Suprapubic skin (tissue), 4 donors: ENCODE measurements at regions not wholly inside any gene's neighbourhood (a gene's known extent, or its start where the extent isn't known, plus 50 kb on each side); places are given as distances from the start of the nearest gene placed in this dataset.

Source experiments
- DNase-seq, 2 donors: peaks; one replicate each; pipeline ENCODE4 v3.0.0-alpha.2; 2019; ENCODE audit warnings: low spot score in 2 of 2
- H3K27ac ChIP-seq: fragments of 200-600 bp; sonication (generic); one replicate; pipeline ENCODE4 v1.5.1; 2019
- H3K27me3 ChIP-seq: fragments of 200-600 bp; sonication (generic); one replicate; pipeline ENCODE4 v1.5.1; 2019
- H3K36me3 ChIP-seq: fragments of 200-600 bp; sonication (generic); one replicate; pipeline ENCODE4 v1.5.1; 2019
- H3K4me1 ChIP-seq: fragments of 200-600 bp; sonication (generic); one replicate; pipeline ENCODE4 v1.5.1; 2019
- H3K4me3 ChIP-seq: fragments of 200-600 bp; sonication (generic); one replicate; pipeline ENCODE4 v1.5.1; 2019; ENCODE audit warnings: mild to moderate bottlenecking
- H3K9me3 ChIP-seq: fragments of 200-600 bp; sonication (generic); one replicate; pipeline ENCODE4 v1.5.1; 2019
- CTCF ChIP-seq, 2 donors: fragments of 200-600 bp in 1 of 2; fragments of 450-650 bp in 1 of 2; sonication (generic) in 1 of 2; IDR thresholded peaks; one replicate each; pipeline ENCODE4 v1.5.1; 2016 to 2019; ENCODE audit warnings: antibody characterized with exemption in 2 of 2, mild to moderate bottlenecking in 1 of 2, moderate library complexity in 1 of 2
- EP300 ChIP-seq: sonication (generic); formaldehyde crosslinking; IDR thresholded peaks from one replicate; pipeline ENCODE4 v1.6.1; 2017; ENCODE audit warnings: antibody characterized with exemption
- POLR2A ChIP-seq, 2 donors: fragments of 450-650 bp; IDR thresholded peaks; one replicate each; pipeline ENCODE4 v1.6.1; 2017; ENCODE audit warnings: antibody characterized with exemption in 2 of 2, mild to moderate bottlenecking in 2 of 2, moderate library complexity in 2 of 2
- POLR2AphosphoS5 ChIP-seq, 3 donors: sonication (generic); formaldehyde crosslinking; IDR thresholded peaks; one replicate each; pipeline ENCODE4 v1.6.1; 2017; ENCODE audit warnings: antibody characterized with exemption in 3 of 3
- WGBS: methylation state at CpG from one replicate; pipeline ENCODE4 v1.1.5; 2018; 5-methylcytosine and 5-hydroxymethylcytosine counted together

DNA sequence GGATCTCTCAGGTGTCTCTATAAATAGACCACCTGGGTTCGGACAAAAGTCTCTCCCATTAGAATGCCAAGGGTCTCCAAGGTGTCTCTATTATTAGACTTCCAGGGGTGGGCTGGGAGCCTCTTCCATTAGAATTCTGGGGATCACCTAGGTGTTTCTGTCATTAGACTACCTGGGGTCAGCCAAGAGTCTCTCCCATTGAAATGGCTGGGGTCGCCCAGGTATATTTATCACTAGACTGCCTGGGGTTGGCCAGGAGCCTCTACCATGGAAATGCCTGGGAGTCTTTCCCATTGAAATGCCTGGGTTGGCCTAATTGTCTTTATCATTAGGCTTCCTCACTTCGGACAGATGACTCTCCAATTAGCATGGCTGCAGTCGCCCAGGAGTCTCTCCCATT lies 1565.5 kb downstream of the UQCRFS1 start:
- H3K4me1 ChIP-seq: no peaks in the 10 kb centered on the region
- no peaks in the 10 kb centered on the region for H3K36me3 ChIP-seq
- no peaks in the 10 kb centered on the region for H3K27me3 ChIP-seq
- H3K27ac ChIP-seq: no peak overlapping the region
- no peak for TF ChIP-seq POLR2A (IDR thresholded peaks at IDR 0.05)
- TF ChIP-seq EP300: no peak
- TF ChIP-seq POLR2AphosphoS5 (IDR thresholded peaks at IDR 0.05): no peak
- no peak for TF ChIP-seq CTCF (IDR thresholded peaks at IDR 0.05)
- 77% methylated on average over 4 of the region's 4 CpGs for WGBS
- peaks cover 13% of the 10 kb centered on the region for H3K9me3 ChIP-seq
- DNase-seq: no peak
- no peak overlapping the region for H3K4me3 ChIP-seq

DNA sequence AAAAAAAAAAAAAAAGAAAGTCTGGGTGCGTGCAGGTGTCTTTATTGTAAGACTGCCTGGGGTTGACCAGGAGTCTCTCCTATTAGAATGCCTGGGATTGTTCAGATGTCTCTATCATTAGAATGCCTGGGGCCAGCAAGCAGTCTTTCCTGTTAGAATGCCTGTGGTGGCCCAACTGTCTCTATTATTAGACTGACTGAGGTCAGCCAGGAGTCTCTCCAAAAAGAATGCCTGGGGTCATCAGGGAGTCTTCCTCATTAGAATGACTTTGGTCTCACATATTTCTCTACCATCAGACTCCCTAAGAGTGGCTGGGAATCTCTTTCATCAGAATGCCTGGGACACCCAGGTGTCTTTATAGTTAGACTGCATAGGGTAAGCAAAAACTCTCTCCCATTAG lies 1577.5 kb downstream of the UQCRFS1 start:
- H3K36me3 ChIP-seq: no peaks in the 10 kb centered on the region
- H3K4me3 ChIP-seq: no peak overlapping the region
- H3K9me3 ChIP-seq: peaks cover 23% of the 10 kb centered on the region
- no peak for TF ChIP-seq POLR2A (IDR thresholded peaks at IDR 0.05)
- TF ChIP-seq EP300: no peak
- TF ChIP-seq POLR2AphosphoS5 (IDR thresholded peaks at IDR 0.05): no peak
- TF ChIP-seq CTCF (IDR thresholded peaks at IDR 0.05): no peak
- WGBS: 100% methylated on average over 1 of the region's 1 CpG
- H3K27ac ChIP-seq: no peak overlapping the region
- no peak for DNase-seq
- no peaks in the 10 kb centered on the region for H3K27me3 ChIP-seq
- H3K4me1 ChIP-seq: no peaks in the 10 kb centered on the region

- no peak for DNase-seq
- Histone ChIP-seq H3K36me3 (no peaks in the 10 kb centered on the region), H3K27ac (no peak overlapping the region), H3K27me3 (no peaks in the 10 kb centered on the region), H3K4me3 (no peak overlapping the region), H3K4me1 (no peaks in the 10 kb centered on the region), H3K9me3 (peaks cover 58% of the 10 kb centered on the region)
- WGBS: 59% methylated on average over 1 of the region's 1 CpG
- TF ChIP-seq EP300 (no peak), CTCF (IDR thresholded peaks at IDR 0.05) (no peak)
These were observed 1594.9 kb downstream of the UQCRFS1 start for GRCh38 chr19:27618006-27618405.

DNA sequence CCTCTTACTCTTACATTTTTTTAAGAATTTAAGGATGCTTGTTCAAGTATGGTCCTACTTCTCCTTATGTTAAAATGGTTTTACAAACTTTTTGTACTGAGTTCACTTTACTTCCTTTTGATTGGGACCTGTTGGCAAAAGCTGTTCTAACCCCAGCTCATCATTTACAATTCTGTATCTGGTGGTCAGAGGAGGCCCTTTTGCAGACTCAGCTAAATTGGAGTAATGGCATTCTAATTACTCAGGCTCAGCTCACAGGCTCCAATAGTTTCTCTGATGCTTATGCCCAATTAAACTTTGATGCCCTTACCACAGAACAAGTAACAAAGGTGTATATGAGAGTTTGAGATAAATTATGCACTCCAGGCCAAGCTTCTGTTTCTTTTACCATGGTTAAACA lies 1632.0 kb downstream of the UQCRFS1 start:
- DNase-seq: no peak
- Histone ChIP-seq H3K36me3 (no peaks in the 10 kb centered on the region), H3K4me3 (no peak overlapping the region), H3K9me3 (peaks cover 31% of the 10 kb centered on the region), H3K4me1 (no peaks in the 10 kb centered on the region), H3K27ac (no peak overlapping the region), H3K27me3 (no peaks in the 10 kb centered on the region)
- no peak for TF ChIP-seq EP300
- TF ChIP-seq POLR2AphosphoS5 (IDR thresholded peaks at IDR 0.05): no peak
- no peak for TF ChIP-seq CTCF (IDR thresholded peaks at IDR 0.05)
- TF ChIP-seq POLR2A (IDR thresholded peaks at IDR 0.05): no peak
